ENCODE measurements at regions not wholly inside any gene's neighbourhood (a gene's known extent, or its start where the extent isn't known, plus 50 kb on each side); places are given as distances from the start of the nearest gene placed in this dataset.

DNA sequence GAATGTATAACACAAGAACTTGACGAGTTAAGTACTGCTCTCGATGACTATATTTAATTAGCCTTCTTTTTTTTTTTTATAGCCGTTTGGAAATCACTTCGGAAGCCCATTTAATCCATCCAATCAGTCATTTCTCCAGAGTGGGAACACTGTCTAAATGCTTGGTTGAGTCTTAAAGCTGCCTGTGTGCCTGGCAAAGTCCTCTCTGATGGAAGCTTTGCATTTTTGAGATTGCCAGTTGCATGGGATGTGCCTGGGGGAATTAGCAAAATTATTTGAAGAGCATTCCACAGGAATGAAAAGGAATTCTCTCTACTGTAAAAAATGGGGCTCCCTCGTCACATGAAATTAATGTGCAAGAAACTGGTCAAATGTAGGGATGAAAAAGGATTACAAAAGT is 398.8 kb upstream of the RPS6KA3 start:
- TF ChIP-seq POLR2A (IDR thresholded peaks at IDR 0.05; ENCODE audit: low read length): no peak
- no peak for TF ChIP-seq GATA1 (IDR thresholded peaks at IDR 0.05; ENCODE audit: low read depth, low read length)
